SK-N-SH treated with all-trans-retinoic acid at 6 μM for 48 hours (cell line): ENCODE measurements at regions not wholly inside any gene's neighbourhood (a gene's known extent, or its start where the extent isn't known, plus 50 kb on each side); places are given as distances from the start of the nearest gene placed in this dataset.
"Not testable (repeated sequence)": the region's sequence is repeated elsewhere in the genome, so short reads cannot be mapped to it uniquely, and the experiment has no call there.

Experiments
- ATAC-seq: fragments of 200-7000 bp; cut with Tn5 transposase; 3 replicates; pipeline ENCODE4 v1.9.1; 2020; ENCODE audit warnings: mild to moderate bottlenecking, moderate library complexity
- ARNTL ChIP-seq: fragments of 450-650 bp; formaldehyde crosslinking; IDR thresholded peaks from 2 replicates; pipeline ENCODE4 v1.5.0; 2020; ENCODE audit warnings: low read depth, mild to moderate bottlenecking, moderate library complexity, borderline replicate concordance
- BACH2 ChIP-seq: fragments of 250-450 bp; sonication (Bioruptor Pico); IDR thresholded peaks from 2 replicates; pipeline ENCODE4 v1.9.0; 2021; ENCODE audit warnings: mild to moderate bottlenecking, borderline replicate concordance
- CSDC2 ChIP-seq: fragments of 250-450 bp; sonication (Bioruptor Pico); IDR thresholded peaks from 2 replicates; pipeline ENCODE4 v1.5.0; 2020; ENCODE audit warnings: mild to moderate bottlenecking, moderate library complexity
- GLIS3 ChIP-seq: fragments of 250-450 bp; sonication (Bioruptor Pico); IDR thresholded peaks from 2 replicates; pipeline ENCODE4 v1.5.0; 2020; ENCODE audit warnings: mild to moderate bottlenecking, moderate library complexity
- ISL1 ChIP-seq: fragments of 250-450 bp; sonication (Bioruptor Pico); IDR thresholded peaks from 2 replicates; pipeline ENCODE4 v2.1.2; 2022; ENCODE audit warnings: mild to moderate bottlenecking, moderate library complexity
- OSR1 ChIP-seq: fragments of 250-450 bp; sonication (Bioruptor Pico); IDR thresholded peaks from 2 replicates; pipeline ENCODE4 v1.8.0; 2022; ENCODE audit warnings: moderate library complexity, mild to moderate bottlenecking, inconsistent platforms
- PATZ1 ChIP-seq: fragments of 250-450 bp; sonication (Bioruptor Pico); IDR thresholded peaks from 2 replicates; pipeline ENCODE4 v1.8.0; 2020; ENCODE audit warnings: mild to moderate bottlenecking, moderate library complexity, borderline replicate concordance
- POU6F1 ChIP-seq: fragments of 250-450 bp; sonication (Bioruptor Pico); IDR thresholded peaks from 2 replicates; pipeline ENCODE4 v1.8.0; 2021; ENCODE audit warnings: low read depth, mild to moderate bottlenecking, moderate library complexity, borderline replicate concordance
- PPARA ChIP-seq: fragments of 250-450 bp; sonication (Bioruptor Pico); IDR thresholded peaks from 2 replicates; pipeline ENCODE4 v1.5.0; 2020; ENCODE audit warnings: mild to moderate bottlenecking, borderline replicate concordance
- RARB ChIP-seq: fragments of 250-450 bp; sonication (Bioruptor Pico); IDR thresholded peaks from 2 replicates; pipeline ENCODE4 v1.8.0; 2021; ENCODE audit warnings: mild to moderate bottlenecking, moderate library complexity
- SNAI2 ChIP-seq: fragments of 250-450 bp; sonication (Bioruptor Pico); IDR thresholded peaks from 2 replicates; pipeline ENCODE4 v1.5.0; 2020; ENCODE audit warnings: mild to moderate bottlenecking, moderate library complexity
- TCF4 ChIP-seq: fragments of 250-450 bp; sonication (Bioruptor Pico); IDR thresholded peaks from 2 replicates; pipeline ENCODE4 v1.8.0; 2021; ENCODE audit warnings: mild to moderate bottlenecking, moderate library complexity, borderline replicate concordance
- ZC3H10 ChIP-seq: fragments of 250-450 bp; sonication (Bioruptor Pico); IDR thresholded peaks from 2 replicates; pipeline ENCODE4 v1.5.1; 2021; ENCODE audit warnings: mild to moderate bottlenecking, moderate library complexity
- ZFP30 ChIP-seq: fragments of 450-650 bp; formaldehyde crosslinking; IDR thresholded peaks from 2 replicates; pipeline ENCODE4 v1.5.0; 2022; ENCODE audit warnings: mild to moderate bottlenecking, moderate library complexity
- ZNF565 ChIP-seq: fragments of 450-650 bp; formaldehyde crosslinking; conservative IDR thresholded peaks from 2 replicates; pipeline ENCODE4 v1.5.0; 2020; ENCODE audit warnings: low read depth, mild to moderate bottlenecking, moderate library complexity
- ZNF70 ChIP-seq: fragments of 450-650 bp; formaldehyde crosslinking; IDR thresholded peaks from 2 replicates; pipeline ENCODE4 v1.5.0; 2020; ENCODE audit warnings: mild to moderate bottlenecking, moderate library complexity
- ZNF8 ChIP-seq: fragments of 450-650 bp; formaldehyde crosslinking; IDR thresholded peaks from 2 replicates; pipeline ENCODE4 v1.5.0; 2020; ENCODE audit warnings: mild to moderate bottlenecking, moderate library complexity
- TF ChIP-seq, protein P1 (sequence below): fragments of 250-450 bp; sonication (Bioruptor Pico); IDR thresholded peaks from 2 replicates; pipeline ENCODE4 v1.5.0; 2020; ENCODE audit warnings: mild to moderate bottlenecking, moderate library complexity
- TF ChIP-seq, protein P2 (sequence below): fragments of 250-450 bp; sonication (Bioruptor Pico); IDR thresholded peaks from 2 replicates; pipeline ENCODE4 v1.5.1; 2021; ENCODE audit warnings: mild to moderate bottlenecking, moderate library complexity
- TF ChIP-seq, protein P3 (sequence below): fragments of 250-450 bp; sonication (Bioruptor Pico); IDR thresholded peaks from 2 replicates; pipeline ENCODE4 v1.5.1; 2020; ENCODE audit warnings: low read depth, mild to moderate bottlenecking, moderate library complexity

- TF ChIP-seq POU6F1 (no peak), RARB (CRISPR knock-in tag) (no peak), OSR1 (CRISPR knock-in tag) (no peak)
Measured at GRCh38 chr22:22968366-22968765, 80.8 kb downstream of the IGLL5 start (continued).

DNA sequence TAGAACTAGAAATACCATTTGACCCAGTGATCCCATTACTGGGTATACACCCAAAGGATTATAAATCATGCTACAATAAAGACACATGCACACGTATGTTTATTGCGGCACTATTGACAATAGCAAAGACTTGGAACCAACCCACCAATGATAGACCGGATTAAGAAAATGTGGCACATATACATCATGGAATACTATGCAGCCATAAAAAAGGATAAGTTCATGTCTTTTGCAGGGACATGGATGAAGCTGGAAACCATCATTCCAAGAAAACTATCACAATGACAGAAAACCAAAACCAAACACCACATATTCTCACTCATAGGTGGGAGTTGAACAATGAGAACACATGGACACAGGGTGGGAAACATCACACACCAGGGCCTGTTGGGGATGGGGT lies 85.0 kb downstream of the IGLL5 start:
- ATAC-seq, result not testable (repeated sequence)

GRCh38 chr22:22973336-22973735 lies 85.7 kb downstream of the IGLL5 start:
- ATAC-seq, result no peak
- TF ChIP-seq ZC3H10 (no peak), PPARA (CRISPR knock-in tag) (no peak), ZFP30 (CRISPR knock-in tag) (no peak), CSDC2 (CRISPR knock-in tag) (no peak), ZNF70 (CRISPR knock-in tag) (no peak), BACH2 (no peak), ZNF8 (CRISPR knock-in tag) (no peak), RARB (CRISPR knock-in tag) (no peak), ZNF565 (CRISPR knock-in tag) (no peak), ARNTL (CRISPR knock-in tag) (no peak), ISL1 (CRISPR knock-in tag) (no peak), SNAI2 (CRISPR knock-in tag) (no peak), GLIS3 (CRISPR knock-in tag) (no peak)
- TF ChIP-seq, protein P1, sequence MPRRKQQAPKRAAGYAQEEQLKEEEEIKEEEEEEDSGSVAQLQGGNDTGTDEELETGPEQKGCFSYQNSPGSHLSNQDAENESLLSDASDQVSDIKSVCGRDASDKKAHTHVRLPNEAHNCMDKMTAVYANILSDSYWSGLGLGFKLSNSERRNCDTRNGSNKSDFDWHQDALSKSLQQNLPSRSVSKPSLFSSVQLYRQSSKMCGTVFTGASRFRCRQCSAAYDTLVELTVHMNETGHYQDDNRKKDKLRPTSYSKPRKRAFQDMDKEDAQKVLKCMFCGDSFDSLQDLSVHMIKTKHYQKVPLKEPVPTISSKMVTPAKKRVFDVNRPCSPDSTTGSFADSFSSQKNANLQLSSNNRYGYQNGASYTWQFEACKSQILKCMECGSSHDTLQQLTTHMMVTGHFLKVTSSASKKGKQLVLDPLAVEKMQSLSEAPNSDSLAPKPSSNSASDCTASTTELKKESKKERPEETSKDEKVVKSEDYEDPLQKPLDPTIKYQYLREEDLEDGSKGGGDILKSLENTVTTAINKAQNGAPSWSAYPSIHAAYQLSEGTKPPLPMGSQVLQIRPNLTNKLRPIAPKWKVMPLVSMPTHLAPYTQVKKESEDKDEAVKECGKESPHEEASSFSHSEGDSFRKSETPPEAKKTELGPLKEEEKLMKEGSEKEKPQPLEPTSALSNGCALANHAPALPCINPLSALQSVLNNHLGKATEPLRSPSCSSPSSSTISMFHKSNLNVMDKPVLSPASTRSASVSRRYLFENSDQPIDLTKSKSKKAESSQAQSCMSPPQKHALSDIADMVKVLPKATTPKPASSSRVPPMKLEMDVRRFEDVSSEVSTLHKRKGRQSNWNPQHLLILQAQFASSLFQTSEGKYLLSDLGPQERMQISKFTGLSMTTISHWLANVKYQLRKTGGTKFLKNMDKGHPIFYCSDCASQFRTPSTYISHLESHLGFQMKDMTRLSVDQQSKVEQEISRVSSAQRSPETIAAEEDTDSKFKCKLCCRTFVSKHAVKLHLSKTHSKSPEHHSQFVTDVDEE, result no peak
- TF ChIP-seq, protein P2, sequence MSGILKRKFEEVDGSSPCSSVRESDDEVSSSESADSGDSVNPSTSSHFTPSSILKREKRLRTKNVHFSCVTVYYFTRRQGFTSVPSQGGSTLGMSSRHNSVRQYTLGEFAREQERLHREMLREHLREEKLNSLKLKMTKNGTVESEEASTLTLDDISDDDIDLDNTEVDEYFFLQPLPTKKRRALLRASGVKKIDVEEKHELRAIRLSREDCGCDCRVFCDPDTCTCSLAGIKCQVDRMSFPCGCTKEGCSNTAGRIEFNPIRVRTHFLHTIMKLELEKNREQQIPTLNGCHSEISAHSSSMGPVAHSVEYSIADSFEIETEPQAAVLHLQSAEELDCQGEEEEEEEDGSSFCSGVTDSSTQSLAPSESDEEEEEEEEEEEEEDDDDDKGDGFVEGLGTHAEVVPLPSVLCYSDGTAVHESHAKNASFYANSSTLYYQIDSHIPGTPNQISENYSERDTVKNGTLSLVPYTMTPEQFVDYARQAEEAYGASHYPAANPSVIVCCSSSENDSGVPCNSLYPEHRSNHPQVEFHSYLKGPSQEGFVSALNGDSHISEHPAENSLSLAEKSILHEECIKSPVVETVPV (CRISPR knock-in tag), result no peak

- no peak for ATAC-seq
Measured at GRCh38 chr22:22974156-22974555, 86.5 kb downstream of the IGLL5 start.

More at GRCh38 chr22:22974156-22974555, 86.5 kb downstream of the IGLL5 start:
- no peak for TF ChIP-seq POU6F1
- no peak for TF ChIP-seq GLIS3 (CRISPR knock-in tag)
- no peak for TF ChIP-seq ARNTL (CRISPR knock-in tag)
- no peak for TF ChIP-seq TCF4 (CRISPR knock-in tag)
- no peak for TF ChIP-seq ZNF565 (CRISPR knock-in tag)
- TF ChIP-seq, protein P2 (CRISPR knock-in tag), result no peak
- TF ChIP-seq RARB (CRISPR knock-in tag), result no peak
- TF ChIP-seq OSR1 (CRISPR knock-in tag), result no peak
- TF ChIP-seq PATZ1 (CRISPR knock-in tag), result no peak
- no peak for TF ChIP-seq ZFP30 (CRISPR knock-in tag)
- TF ChIP-seq, protein P3, sequence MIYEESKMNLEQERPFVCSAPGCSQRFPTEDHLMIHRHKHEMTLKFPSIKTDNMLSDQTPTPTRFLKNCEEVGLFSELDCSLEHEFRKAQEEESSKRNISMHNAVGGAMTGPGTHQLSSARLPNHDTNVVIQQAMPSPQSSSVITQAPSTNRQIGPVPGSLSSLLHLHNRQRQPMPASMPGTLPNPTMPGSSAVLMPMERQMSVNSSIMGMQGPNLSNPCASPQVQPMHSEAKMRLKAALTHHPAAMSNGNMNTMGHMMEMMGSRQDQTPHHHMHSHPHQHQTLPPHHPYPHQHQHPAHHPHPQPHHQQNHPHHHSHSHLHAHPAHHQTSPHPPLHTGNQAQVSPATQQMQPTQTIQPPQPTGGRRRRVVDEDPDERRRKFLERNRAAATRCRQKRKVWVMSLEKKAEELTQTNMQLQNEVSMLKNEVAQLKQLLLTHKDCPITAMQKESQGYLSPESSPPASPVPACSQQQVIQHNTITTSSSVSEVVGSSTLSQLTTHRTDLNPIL (CRISPR knock-in tag), result no peak
- TF ChIP-seq PPARA (CRISPR knock-in tag), result no peak
- TF ChIP-seq SNAI2 (CRISPR knock-in tag), result no peak
- no peak for TF ChIP-seq ZNF70 (CRISPR knock-in tag)
